LHCN-M2 (cell line): ENCODE measurements at regions not wholly inside any gene's neighbourhood (a gene's known extent, or its start where the extent isn't known, plus 50 kb on each side); places are given as distances from the start of the nearest gene placed in this dataset.
"Not testable (repeated sequence)": the region's sequence is repeated elsewhere in the genome, so short reads cannot be mapped to it uniquely, and the experiment has no call there.

Source experiments
- DNase-seq: peaks from one replicate; pipeline ENCODE4 v3.0.0-alpha.2; 2012; ENCODE audit warnings: low read depth

GRCh38 chr18:14961991-14962390 is 214.0 kb downstream of the ANKRD30B start:
- no peak for DNase-seq

DNA sequence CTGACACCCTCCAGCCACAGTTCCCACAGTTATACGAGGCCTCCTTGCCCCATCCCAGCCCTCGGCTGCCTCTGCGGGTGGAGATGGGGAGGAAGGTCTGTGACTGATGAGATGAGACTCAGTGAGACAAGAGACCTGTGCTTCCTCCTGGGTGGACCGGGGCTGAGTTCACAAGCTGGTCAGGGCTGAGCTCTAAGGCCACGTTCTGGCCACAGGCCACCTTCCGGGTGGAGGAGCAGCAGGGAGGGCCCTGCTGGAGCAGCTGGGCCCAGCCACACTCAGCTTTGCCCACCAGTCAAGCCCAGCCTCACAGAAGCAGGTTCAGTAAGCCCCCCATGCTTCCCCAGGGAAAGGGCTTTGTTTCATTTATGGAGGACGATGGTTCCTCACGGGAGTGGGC is 214.7 kb downstream of the ANKRD30B start:
- no peak for DNase-seq

- no peak for DNase-seq
These were observed 215.3 kb downstream of the ANKRD30B start for GRCh38 chr18:14963246-14963645.

DNA sequence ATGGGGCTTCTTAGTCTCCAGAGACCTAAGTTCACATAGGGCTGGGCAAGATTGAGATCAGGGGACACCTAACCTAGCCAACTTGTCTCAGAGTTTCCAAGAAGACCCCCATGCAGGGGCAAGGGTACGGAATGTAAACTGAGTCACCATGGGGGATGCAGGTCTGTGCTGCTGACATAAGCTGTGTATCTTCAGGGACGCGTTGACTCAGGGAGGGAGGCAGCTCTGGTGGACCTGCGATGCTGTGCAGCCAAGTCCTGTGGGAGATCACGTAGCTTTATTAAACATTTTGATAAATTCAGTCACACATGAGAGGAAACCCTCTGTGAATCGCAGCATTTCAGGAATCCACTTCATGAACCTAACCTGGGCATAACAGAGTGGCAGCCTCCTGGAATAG is 216.0 kb downstream of the ANKRD30B start:
- DNase-seq: no peak

- no peak for DNase-seq
These were observed 216.4 kb downstream of the ANKRD30B start for GRCh38 chr18:14964406-14964805.

DNA sequence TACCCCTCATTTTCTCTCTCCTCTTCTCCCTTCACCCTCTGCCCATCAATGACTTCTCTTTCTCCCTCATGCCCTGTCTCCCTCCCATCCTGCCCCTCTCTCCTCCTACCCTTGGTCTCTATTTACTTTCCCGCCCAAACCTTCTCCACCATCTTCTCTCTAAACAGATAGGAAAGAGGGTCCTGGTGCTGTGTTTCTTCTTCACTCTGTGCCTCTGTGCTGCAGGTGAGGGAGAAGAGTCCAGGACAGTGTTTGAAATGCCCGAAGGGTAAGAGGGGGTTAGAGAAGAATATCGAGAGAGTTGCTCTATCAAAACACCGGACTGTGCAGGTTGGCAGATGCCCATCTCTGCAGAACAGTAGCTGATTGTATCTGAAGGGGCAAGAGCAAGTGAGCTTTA is 217.0 kb downstream of the ANKRD30B start:
- DNase-seq: not testable (repeated sequence)

- DNase-seq: no peak
These were observed 217.6 kb downstream of the ANKRD30B start for GRCh38 chr18:14965553-14965952.

GRCh38 chr18:14967246-14967645 is 219.3 kb downstream of the ANKRD30B start:
- not testable (repeated sequence) for DNase-seq

DNA sequence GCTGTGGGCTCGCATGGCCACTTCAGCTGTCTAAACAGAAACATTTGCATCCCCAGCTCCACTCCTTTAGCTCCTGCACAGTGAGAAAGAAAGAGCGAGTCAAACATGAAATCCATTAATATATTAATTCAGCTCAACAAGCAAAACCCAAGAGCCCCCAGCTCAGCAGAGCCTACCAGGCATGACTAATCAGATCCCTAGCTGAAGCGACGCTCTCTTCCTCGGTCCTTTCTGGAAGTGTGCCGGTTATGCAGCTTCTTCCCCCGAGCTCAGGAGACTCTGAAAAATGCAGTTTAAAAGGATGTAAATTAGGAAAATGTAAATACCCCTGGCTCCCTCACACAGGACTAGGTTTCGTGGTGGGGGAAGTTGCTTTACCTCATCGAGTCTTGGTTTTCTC is 221.5 kb downstream of the ANKRD30B start:
- DNase-seq: no peak

- DNase-seq: peak; percentile 92
These were observed 222.1 kb downstream of the ANKRD30B start for GRCh38 chr18:14970027-14970426.

GRCh38 chr18:14971461-14972185 is 223.7 kb downstream of the ANKRD30B start:
- peak; percentile 94 for DNase-seq

DNA sequence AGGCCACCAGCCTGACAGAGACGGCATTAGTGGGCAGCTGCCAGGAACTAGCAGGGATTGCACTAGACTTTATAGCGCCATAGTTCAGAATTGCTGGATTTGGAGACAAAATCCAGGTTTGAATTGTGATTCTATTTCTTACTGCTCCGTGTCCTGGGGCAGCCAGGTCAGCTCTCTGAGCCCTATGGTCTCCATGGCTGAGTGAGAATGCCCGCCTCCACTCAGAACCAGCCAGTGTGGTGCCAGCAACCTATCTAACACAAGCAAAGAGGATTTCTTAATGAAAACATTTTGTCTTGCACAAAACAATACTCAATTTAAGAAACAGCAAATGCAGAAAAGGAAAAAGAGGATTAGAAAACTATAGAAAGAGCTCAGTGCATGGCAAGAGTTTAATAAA is 225.4 kb downstream of the ANKRD30B start:
- DNase-seq: not testable (repeated sequence)

DNA sequence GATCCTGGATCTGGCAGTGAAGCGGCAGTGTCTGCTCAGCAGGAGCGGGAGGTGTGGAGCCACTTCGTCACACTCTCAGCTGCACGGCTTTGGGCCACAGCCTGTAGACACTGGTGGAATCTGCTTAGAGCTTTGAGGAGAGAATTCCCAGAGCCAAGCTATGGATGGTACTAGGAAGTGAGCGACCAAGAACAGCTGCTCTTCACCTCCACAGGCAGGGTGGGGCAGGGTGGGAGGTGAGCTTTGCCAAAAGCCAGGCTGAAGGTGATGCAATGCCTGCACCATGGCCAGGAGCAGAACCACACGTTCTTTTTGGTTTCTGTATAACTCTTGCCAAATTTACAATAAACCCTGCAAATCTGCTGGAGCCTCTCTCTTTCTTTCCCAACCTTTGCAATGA is 226.1 kb downstream of the ANKRD30B start:
- no peak for DNase-seq

GRCh38 chr18:14974576-14974975 is 226.6 kb downstream of the ANKRD30B start:
- peak; percentile 77 for DNase-seq

- DNase-seq: no peak
These were observed 227.5 kb downstream of the ANKRD30B start for GRCh38 chr18:14975431-14975830.

DNA sequence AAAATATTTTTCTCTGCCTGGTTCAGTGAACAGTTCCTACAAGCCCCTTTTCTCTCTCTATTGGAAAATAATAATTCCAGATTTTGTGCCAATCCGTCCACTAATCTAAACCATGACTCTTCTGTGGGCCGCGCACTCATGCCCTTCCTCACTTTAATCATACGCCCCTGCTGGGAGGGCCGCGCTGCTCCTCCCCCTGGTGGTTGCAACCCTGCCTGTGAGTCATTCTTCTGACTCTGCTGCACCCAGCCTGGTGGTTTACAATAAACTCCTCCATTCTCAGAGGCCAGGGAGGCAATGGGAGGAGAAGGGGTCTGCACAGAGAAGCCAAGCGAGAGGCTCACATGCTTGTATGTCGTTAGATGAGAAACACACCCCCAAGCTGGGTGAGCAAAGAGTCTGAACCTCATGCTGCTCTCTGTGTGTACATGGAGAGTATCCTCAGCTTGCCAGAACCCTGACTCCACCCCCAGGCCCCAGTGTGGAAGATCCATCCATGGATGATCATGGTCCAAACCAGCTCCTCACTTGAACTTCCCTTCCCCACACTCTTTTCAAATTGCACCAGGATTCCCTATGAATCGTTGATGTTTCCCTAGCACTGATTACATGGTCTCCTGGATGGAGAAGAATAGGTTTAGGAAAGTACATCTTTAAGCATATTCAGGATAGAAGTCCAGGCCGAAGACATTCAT is 228.9 kb downstream of the ANKRD30B start:
- peak; percentile 82 for DNase-seq

DNA sequence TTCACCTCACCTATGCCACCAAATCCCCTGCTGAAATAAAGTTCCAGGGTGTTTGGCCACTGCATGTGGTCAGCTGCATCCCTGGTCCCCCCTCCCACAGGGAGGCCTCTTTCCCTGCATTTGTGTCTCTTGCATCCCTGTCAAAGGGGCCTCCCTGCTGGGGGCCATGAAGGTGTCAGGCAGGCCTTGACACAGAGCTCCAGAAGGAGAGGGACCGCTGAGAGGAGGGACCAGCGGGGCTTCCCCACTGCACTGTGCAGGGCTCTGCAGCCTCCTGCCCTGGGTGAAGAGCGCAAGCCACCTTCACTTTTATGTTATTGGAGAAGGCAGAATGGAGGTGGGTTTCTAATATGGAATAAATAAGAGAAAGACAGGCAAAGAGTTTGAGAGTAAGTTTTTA is 230.2 kb downstream of the ANKRD30B start:
- no peak for DNase-seq

GRCh38 chr18:14978962-14979535 is 231.1 kb downstream of the ANKRD30B start:
- DNase-seq: peak; percentile 76

DNA sequence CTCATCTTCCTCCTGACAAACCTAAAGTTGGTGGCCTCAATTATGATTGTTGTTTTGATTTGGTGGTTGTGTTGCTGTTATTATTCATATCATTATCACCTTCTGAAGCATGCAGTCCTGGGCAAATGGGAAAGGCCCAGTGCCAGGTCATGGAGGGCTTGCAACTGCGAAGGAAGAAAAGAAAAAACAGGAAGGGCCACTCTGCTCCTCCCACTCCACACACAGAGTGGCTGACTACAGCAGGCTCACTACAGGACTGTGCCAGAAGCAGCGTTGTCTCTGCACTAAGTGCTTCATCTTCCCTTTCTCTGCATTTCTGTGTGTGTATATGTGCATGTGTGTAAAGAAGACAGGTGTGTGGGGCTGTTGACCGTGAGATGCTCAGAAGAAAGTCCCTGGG is 231.9 kb downstream of the ANKRD30B start:
- no peak for DNase-seq

DNA sequence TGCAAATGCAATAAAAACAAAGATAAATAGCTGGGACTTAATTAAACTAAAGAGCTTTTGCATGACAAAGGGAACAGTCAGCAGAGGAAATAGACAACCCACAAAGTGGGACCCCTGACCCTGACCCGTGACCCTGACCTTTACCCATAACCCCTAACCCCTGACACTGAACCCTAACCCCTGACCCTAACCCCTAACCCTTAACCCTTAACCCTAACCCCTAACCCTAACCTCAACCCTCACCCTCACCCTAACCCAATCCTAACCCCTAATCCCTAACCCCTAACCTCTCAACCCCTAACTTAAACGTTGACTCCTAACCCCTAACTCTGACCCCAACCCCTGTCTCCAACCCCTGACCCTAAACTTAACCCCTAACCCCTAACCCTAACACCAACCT is 236.6 kb downstream of the ANKRD30B start:
- not testable (repeated sequence) for DNase-seq

DNA sequence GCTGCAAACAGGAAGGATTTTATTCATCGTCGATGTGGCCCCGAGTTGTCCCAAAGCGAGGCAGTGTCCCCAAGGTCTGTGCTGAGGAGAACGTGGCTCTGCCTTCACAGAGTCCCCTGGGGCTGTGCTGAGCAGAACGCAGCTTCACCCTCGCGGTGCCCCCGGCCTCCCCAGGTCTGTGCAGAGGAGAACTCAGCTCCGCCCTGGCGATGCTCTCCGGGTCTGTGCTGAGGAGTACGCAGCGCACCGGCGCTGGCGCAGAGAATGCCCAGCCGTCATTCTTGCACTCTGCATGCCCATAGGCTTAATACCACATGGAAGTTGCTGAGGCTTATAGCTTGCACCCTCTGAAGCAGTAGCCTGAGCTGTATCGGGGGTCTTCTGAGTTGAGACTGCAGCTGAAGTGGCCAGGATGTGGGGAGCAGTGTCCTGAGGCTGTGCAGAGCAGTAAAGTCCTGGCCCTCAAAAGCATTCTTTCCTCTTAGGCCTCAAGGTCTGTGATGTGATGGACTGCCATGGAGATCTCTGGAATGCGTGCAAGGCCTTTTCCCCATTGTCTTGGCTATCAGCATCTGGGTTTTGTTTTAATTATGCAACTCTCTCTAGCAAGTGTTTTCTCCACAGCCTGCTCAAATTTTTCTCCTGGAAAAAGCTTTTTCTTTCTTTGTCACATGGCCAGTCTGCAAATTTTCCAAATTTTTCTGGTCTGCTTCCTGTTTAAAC is 237.5 kb downstream of the ANKRD30B start:
- DNase-seq: not testable (repeated sequence)

DNA sequence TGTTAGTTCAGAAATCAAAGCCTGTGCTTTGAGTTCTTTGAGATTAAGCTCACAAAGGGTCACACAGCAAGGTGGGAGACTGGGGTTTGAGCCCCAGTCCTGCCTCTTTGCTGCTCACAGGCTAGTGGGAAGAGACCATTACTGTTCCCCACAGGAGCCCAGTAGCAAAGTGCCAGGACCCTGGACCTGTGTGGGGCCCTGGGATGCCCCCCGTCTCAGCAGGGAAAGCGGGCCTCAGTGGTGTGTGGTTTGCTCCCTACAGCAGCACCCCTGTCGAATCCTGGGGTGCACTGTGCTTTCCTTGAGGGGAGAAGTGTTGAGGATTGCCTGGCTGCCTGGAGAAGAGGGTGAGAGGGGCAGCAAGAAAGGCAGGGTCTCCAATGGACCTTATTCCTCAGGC is 239.4 kb downstream of the ANKRD30B start:
- DNase-seq: not testable (repeated sequence)
